H9 (cell line): ENCODE measurements at regions not wholly inside any gene's neighbourhood (a gene's known extent, or its start where the extent isn't known, plus 50 kb on each side); places are given as distances from the start of the nearest gene placed in this dataset.

Experiments
- DNase-seq: peaks from one replicate; pipeline ENCODE4 v3.0.0-alpha.2; 2017
- H2AFZ ChIP-seq: one replicate; pipeline ENCODE4 v1.6.1; 2013; ENCODE audit warnings: mild to moderate bottlenecking, low read length, control low read depth, moderate library complexity
- H2AK5ac ChIP-seq: 2 replicates; pipeline ENCODE4 v1.6.1; 2013; ENCODE audit warnings: low read length, control low read depth, mixed read lengths; ENCODE audit not compliant: insufficient read length
- H2BK120ac ChIP-seq: one replicate; pipeline ENCODE4 v1.6.1; 2013; ENCODE audit warnings: low read depth, mild to moderate bottlenecking, low read length, control low read depth, inconsistent platforms; ENCODE audit not compliant: poor library complexity, severe bottlenecking
- H2BK12ac ChIP-seq: 2 replicates; pipeline ENCODE4 v1.6.1; 2013; ENCODE audit warnings: low read length, control low read depth, mixed read lengths, low read depth; ENCODE audit not compliant: insufficient read length
- H2BK15ac ChIP-seq: 2 replicates; pipeline ENCODE4 v1.6.1; 2013; ENCODE audit warnings: low read depth, low read length, control low read depth
- H2BK20ac ChIP-seq: one replicate; pipeline ENCODE4 v1.6.1; 2013; ENCODE audit warnings: low read depth, mild to moderate bottlenecking, low read length, control low read depth, inconsistent platforms; ENCODE audit not compliant: poor library complexity, severe bottlenecking
- H2BK5ac ChIP-seq: 2 replicates; pipeline ENCODE4 v1.6.1; 2013; ENCODE audit warnings: low read length, control low read depth, mixed read lengths; ENCODE audit not compliant: insufficient read length
- H3K14ac ChIP-seq: 2 replicates; pipeline ENCODE4 v1.6.1; 2013; ENCODE audit warnings: low read length, control low read depth; ENCODE audit not compliant: insufficient read depth
- H3K18ac ChIP-seq: 2 replicates; pipeline ENCODE4 v1.6.1; 2013; ENCODE audit warnings: low read depth, mild to moderate bottlenecking, mixed read lengths, low read length, control low read depth; ENCODE audit not compliant: insufficient read length
- H3K23ac ChIP-seq: 2 replicates; pipeline ENCODE4 v1.6.1; 2013; ENCODE audit warnings: low read length, control low read depth, mixed read lengths, low read depth; ENCODE audit not compliant: insufficient read length
- H3K23me2 ChIP-seq: 2 replicates; pipeline ENCODE4 v1.6.1; 2013; ENCODE audit warnings: low read depth, mild to moderate bottlenecking, mixed read lengths, low read length, control low read depth; ENCODE audit not compliant: insufficient read length, poor library complexity, severe bottlenecking
- H3K27ac ChIP-seq: 2 replicates; pipeline ENCODE4 v1.5.1; 2013; ENCODE audit warnings: low read length, control low read depth, mixed read lengths, low read depth; ENCODE audit not compliant: insufficient read length
- H3K27me3 ChIP-seq: 2 replicates; pipeline ENCODE4 v1.6.1; 2013; ENCODE audit warnings: low read length, control low read depth, inconsistent platforms; ENCODE audit not compliant: insufficient read depth
- H3K4ac ChIP-seq: 2 replicates; pipeline ENCODE4 v1.6.1; 2013; ENCODE audit warnings: low read depth, mild to moderate bottlenecking, control low read depth, inconsistent platforms, low read length, moderate library complexity
- H3K4me1 ChIP-seq: 2 replicates; pipeline ENCODE4 v1.6.1; 2013; ENCODE audit warnings: low read length, control low read depth, inconsistent platforms; ENCODE audit not compliant: insufficient read depth
- H3K4me2 ChIP-seq: 2 replicates; pipeline ENCODE4 v1.6.1; 2013; ENCODE audit warnings: low read length, control low read depth, mixed read lengths; ENCODE audit not compliant: insufficient read length, insufficient read depth
- H3K56ac ChIP-seq: 2 replicates; pipeline ENCODE4 v1.6.1; 2013; ENCODE audit warnings: low read depth, mild to moderate bottlenecking, mixed read lengths, low read length, control low read depth; ENCODE audit not compliant: insufficient read length
- H3K79me1 ChIP-seq: 2 replicates; pipeline ENCODE4 v1.6.1; 2013; ENCODE audit warnings: low read depth, mild to moderate bottlenecking, moderate library complexity, low read length, control low read depth, inconsistent platforms; ENCODE audit not compliant: insufficient read depth, poor library complexity, severe bottlenecking
- H3K79me2 ChIP-seq: 2 replicates; pipeline ENCODE4 v1.6.1; 2013; ENCODE audit warnings: low read length, control low read depth, inconsistent platforms; ENCODE audit not compliant: insufficient read depth
- H3K9ac ChIP-seq: 2 replicates; pipeline ENCODE4 v1.6.1; 2013; ENCODE audit warnings: low read length, control low read depth, mixed read lengths; ENCODE audit not compliant: insufficient read length; ENCODE audit errors: extremely low read depth
- H3K9me3 ChIP-seq: one replicate; pipeline ENCODE4 v1.6.1; 2013; ENCODE audit warnings: low read depth, low read length, inconsistent platforms; ENCODE audit not compliant: control insufficient read depth
- H3T11ph ChIP-seq: one replicate; pipeline ENCODE4 v1.6.1; 2013; ENCODE audit warnings: mild to moderate bottlenecking, low read length, control low read depth, inconsistent platforms
- H4K20me1 ChIP-seq: one replicate; pipeline ENCODE4 v1.6.1; 2013; ENCODE audit not compliant: control insufficient read depth, insufficient read length, insufficient read depth
- H4K5ac ChIP-seq: 2 replicates; pipeline ENCODE4 v1.6.1; 2013; ENCODE audit warnings: low read depth, mild to moderate bottlenecking, mixed read lengths, low read length, control low read depth; ENCODE audit not compliant: insufficient read length
- H4K8ac ChIP-seq: replicated peaks from 2 replicates; pipeline ENCODE4 v1.6.1; 2013; ENCODE audit warnings: low read length, control low read depth, mixed read lengths, low read depth; ENCODE audit not compliant: insufficient read length
- H4K91ac ChIP-seq: 2 replicates; pipeline ENCODE4 v1.6.1; 2013; ENCODE audit warnings: low read depth, mild to moderate bottlenecking, moderate library complexity, mixed read lengths, low read length, control low read depth; ENCODE audit not compliant: insufficient read length
- H3K27ac Mint-ChIP-seq, 3 experiments: 2 replicates in 2 of 3; 3 replicates in 1 of 3; pipeline ENCODE4 v1.8.0; 2020 to 2021; ENCODE audit warnings: mixed read lengths in 3 of 3, mild to moderate bottlenecking in 1 of 3, moderate library complexity in 1 of 3
- H3K27me3 Mint-ChIP-seq: 2 replicates; pipeline ENCODE4 v1.8.0; 2021; ENCODE audit warnings: low read depth, mild to moderate bottlenecking, moderate library complexity, mixed read lengths
- H3K36me3 Mint-ChIP-seq, 3 experiments: 2 replicates in 2 of 3; 3 replicates in 1 of 3; pipeline ENCODE4 v1.8.0; 2020 to 2021; ENCODE audit warnings: low read depth in 3 of 3, mixed read lengths in 3 of 3; ENCODE audit not compliant: insufficient read depth in 1 of 3
- H3K4me1 Mint-ChIP-seq, 2 experiments: 2 replicates each; pipeline ENCODE4 v1.8.0; 2020; ENCODE audit warnings: mixed read lengths in 2 of 2
- H3K4me3 Mint-ChIP-seq, 2 experiments: 2 replicates in 1 of 2; 3 replicates in 1 of 2; pipeline ENCODE4 v1.8.0; 2020 to 2021; ENCODE audit warnings: mild to moderate bottlenecking in 2 of 2, mixed read lengths in 2 of 2, moderate library complexity in 1 of 2
- H3K9me3 Mint-ChIP-seq, 2 experiments: 2 replicates in 1 of 2; 3 replicates in 1 of 2; pipeline ENCODE4 v1.8.0; 2020; ENCODE audit warnings: mild to moderate bottlenecking in 2 of 2, mixed read lengths in 2 of 2, moderate library complexity in 1 of 2
- CTCF ChIP-seq: fragments of 200-600 bp; sonication (generic); conservative IDR thresholded peaks from 3 replicates; pipeline ENCODE4 v1.8.0; 2021; ENCODE audit warnings: antibody characterized with exemption, mild to moderate bottlenecking
- WGBS: extraction: QIAGEN DNeasy Blood & Tissue Kit; methylation state at CpG from one replicate; pipeline ENCODE4 v1.1.7; 2013; ENCODE audit warnings: missing lambda C conversion rate, low lambda C conversion rate, mixed read lengths; ENCODE audit not compliant: insufficient read length; ENCODE audit errors: extremely low coverage; 5-methylcytosine and 5-hydroxymethylcytosine counted together

GRCh38 chr21:23249760-23250159 lies 2251.6 kb downstream of the NCAM2 start:
- TF ChIP-seq CTCF: no peak
- DNase-seq: no peak
- Histone ChIP-seq H3K4me1 (0 out of 2 replicates have a peak, but pooled peaks cover 2% of the 10 kb centered on the region), H3K23me2 (no peaks in the 10 kb centered on the region), H4K91ac (no peak overlapping the region), H2AK5ac (no peak overlapping the region), H2BK120ac (no peak overlapping the region), H3K27me3 (no peaks in the 10 kb centered on the region), H3K9me3 (no peaks in the 10 kb centered on the region), H3K56ac (no peak overlapping the region), H3K4ac (no peak overlapping the region), H3K23ac (no peak overlapping the region), H2BK15ac (no peak overlapping the region), H2BK5ac (no peak overlapping the region), H4K8ac (no peak overlapping the region), H2BK12ac (no peak overlapping the region), H3K27ac (no peak overlapping the region), H3T11ph (no peak overlapping the region), H4K20me1 (no peaks in the 10 kb centered on the region), H3K4me2 (no peak overlapping the region), H4K5ac (no peak overlapping the region), H3K9ac (no peak overlapping the region), H3K18ac (no peak overlapping the region), H3K79me2 (no peaks in the 10 kb centered on the region), H2AFZ (no peak overlapping the region), H3K79me1 (no peaks in the 10 kb centered on the region), H3K14ac (no peak overlapping the region), H2BK20ac (no peak overlapping the region)
- Mint-ChIP-seq H3K27me3 (no peaks in the 10 kb centered on the region), H3K4me1 (peaks cover 8 to 13% of the 10 kb centered on the region in 2 experiments), H3K4me3 (no peak overlapping the region), H3K36me3 (no peaks in the 10 kb centered on the region), H3K9me3 (no peaks in the 10 kb centered on the region), H3K27ac (no peak overlapping the region)
- no CpG with 5 or more reads among the region's 1 CpG for WGBS
